Amniotic epithelial cell (primary cell): ENCODE measurements at regions not wholly inside any gene's neighbourhood (a gene's known extent, or its start where the extent isn't known, plus 50 kb on each side); places are given as distances from the start of the nearest gene placed in this dataset.
"Not testable (repeated sequence)": the region's sequence is repeated elsewhere in the genome, so short reads cannot be mapped to it uniquely, and the experiment has no call there.

ENCODE experiments used
- DNase-seq: peaks from one replicate; pipeline ENCODE4 v3.0.0-alpha.2; 2010; ENCODE audit warnings: low read depth

DNA sequence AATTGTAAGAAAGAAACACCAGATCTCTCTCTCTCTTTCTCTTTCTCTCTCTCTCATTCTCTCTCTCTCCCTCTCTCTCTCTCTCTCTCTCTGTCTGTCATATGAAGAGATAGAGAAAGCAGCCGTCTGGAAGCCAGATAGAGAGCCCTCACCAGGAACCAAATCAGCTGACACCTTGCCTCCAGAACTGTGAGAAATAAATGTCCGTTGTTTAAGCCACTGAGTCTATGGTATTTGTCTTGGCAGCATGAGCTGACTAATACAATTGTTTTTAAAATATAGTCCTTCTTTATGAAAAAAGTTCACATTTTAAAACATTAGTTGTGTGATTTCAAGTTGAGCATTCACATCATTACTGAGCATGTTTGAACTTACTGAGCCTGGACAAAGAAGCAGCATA, 275.6 kb downstream of the CETN3 start:
- no peak for DNase-seq

- no peak for DNase-seq
Measured at GRCh38 chr5:90131383-90132133, 278.0 kb downstream of the CETN3 start.

- DNase-seq: no peak
Measured at GRCh38 chr5:90128551-90128950, 281.0 kb downstream of the CETN3 start.

GRCh38 chr5:90119531-90119971, 290.0 kb downstream of the CETN3 start:
- DNase-seq: peak; percentile 10

GRCh38 chr5:90117005-90117404, 292.6 kb downstream of the CETN3 start:
- no peak for DNase-seq

DNA sequence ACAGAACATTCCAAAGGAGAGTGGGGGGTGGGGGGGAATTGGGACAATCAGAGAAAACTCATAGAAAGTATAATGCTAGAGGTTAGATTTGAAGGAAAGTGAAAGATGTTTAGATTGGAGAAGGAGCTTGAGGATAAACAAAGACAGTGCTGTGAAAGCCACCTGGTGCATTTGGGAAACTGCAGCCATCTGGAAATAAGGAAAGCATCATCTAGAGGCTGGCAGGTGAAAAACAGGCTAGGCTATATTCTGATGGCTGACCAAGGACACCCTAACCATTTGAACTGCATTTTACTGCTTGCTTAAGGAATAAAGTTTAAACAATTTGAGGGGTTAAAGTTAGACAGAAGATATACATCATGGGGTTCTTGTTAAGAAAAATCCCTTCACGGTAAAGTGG, 296.4 kb downstream of the CETN3 start:
- no peak for DNase-seq

- no peak for DNase-seq
Measured at GRCh38 chr5:90112033-90112692, 297.4 kb downstream of the CETN3 start.

DNA sequence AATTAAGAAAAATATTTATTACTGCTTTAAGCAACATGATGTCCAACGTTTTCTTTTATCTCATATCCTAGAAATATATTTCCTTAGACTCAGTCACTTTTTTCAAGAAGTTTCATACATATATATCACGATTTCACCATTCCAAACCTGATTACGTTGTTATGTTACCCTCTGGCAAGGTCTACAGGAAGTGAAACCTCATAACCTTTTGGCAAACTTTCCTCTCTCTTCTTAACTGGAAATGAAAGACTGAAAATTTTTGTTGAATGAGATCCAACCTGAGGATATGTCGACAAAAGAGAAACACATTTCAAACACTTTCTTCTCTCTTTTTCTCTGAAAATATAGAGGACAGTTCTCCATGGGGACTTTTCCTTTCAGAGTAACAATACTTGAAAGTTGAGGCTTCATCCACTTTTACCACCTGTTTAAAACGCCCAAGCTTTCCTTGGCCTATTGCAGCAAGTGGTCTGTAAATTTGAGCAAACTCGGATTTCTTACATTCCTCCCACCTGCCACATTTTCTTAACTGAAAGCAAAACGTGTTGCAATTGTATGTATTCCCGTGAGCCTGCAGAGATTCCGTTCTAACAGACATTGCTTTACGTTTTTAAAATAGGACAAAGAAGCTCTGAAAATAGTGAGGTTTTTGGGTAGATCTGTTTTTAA, 298.1 kb downstream of the CETN3 start:
- peak; percentile 30 for DNase-seq

DNA sequence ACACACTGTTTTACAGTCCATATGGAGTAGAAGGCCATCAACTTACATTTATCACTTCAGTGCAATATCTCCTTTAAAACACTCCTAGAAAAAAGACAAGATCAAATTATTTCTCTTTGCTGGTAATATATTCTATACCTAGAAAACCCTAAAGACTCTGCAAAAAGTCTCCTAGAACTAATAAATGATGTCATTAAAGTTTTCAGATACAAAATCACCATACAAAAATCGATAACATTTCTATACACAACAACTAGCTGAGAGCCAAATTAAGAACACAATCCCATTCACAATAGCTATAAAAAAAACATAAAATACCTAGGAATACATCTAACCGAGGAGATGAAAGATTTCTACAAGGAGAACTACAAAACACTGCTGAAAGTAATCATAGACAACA, 300.3 kb downstream of the CETN3 start:
- no peak for DNase-seq

DNA sequence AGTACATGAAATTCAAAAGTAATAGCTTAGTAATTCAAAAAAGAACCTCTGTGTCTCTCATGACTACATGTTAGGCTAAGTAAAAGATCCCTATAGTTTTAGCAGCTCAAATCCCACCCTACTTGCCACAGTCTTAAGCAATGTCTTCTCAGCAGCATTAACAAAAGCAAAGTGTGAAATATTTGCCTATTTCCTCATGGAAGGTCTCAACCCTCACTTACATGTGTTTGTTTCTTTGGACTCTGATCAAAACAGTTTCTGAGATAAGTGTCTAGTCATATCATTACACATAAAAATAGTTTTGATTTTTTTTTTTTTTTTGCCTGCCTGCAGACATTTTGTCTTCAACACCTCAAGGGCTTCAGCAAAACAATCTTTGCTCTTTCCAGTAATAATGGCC, 310.5 kb downstream of the CETN3 start:
- DNase-seq: peak; percentile 72

GRCh38 chr5:90097082-90097477, 312.5 kb downstream of the CETN3 start:
- DNase-seq: no peak

GRCh38 chr5:90096415-90097081, 313.0 kb downstream of the CETN3 start:
- DNase-seq: peak; percentile 91

DNA sequence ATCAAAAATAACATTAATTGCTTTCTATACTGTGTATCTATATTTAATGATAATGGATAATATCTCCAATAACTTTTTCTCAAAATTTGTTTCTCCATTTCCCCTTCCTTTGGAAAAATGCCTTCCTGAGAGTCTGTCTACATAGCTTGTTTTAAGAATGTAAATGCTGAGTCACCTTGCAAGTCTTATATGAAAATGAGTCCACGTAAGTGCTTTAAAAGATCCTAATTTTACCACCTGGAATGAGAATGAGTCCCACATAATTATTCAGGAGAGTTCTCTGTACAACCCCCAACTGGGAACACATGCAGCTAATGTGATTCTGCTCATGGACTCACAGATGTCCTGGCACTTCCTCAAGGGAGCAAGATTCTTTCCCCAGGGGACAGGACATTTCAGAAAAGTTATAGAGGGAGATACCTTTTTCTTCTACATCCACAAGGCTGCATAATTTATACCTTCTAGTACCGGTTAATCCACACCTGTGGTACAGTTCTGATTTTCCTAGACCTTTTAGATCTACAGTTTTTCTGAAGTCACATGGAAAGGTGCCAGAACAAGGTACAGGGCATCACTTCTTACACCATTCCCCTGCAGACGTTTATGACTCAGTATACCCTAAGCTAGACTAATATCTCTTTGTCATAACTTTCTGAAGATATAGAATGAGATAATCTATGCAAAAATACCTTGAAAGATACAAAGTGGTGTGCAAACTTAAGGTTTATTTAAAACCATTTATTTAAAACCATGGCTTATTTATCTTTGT, 314.1 kb downstream of the CETN3 start:
- DNase-seq: no peak

DNA sequence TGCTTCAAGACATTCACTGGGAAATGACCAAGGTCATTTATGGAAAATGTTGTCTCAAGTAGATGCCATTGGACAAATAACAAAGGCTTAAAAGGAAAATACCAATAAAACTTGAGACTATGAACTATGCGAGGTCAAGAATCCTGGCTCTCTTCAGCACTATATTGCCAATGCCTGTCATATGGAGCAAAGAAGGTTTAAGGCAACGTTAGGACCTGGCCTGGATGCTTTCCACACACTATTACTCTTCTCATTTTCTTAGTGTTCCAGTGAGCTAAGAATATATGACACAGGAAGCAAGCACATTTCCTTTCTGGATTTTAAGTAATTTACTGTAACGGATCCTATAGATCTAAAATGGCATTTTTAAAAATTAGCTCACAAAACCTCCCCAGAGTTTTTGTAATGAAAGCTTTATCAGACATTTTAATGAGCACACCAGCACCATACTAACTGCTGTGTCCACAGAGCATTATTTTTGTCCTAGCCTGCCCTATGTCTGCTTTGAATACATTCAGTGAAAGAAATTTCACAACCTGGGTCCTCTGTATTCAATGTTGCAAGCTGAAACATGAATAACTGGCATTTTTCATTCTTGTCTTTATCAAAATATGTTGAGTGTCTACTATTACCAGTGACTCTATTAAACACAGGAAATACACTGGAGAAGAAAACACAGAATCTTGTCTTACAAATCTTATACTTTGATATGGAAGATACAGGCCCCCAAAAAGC, 315.6 kb downstream of the CETN3 start:
- DNase-seq: peak; percentile 74

DNA sequence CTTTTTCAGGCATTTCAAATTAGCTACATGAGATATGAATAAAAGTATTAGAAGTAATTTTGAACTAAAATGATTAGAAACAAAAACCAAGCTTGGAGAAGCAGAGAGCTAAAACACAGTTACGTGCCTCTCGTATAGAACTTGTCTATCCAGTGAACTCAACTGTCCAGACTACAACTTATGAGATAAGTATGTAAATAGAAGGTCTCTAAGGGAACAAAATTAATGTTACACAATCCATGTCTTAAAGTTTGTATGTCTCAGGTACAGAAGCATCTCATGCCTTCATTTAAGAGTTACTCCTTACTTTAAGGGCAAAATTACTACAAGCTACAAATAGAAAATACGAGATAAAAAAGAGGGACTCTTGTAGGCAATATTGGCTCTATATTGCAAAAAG, 316.8 kb downstream of the CETN3 start:
- peak; percentile 12 for DNase-seq

DNA sequence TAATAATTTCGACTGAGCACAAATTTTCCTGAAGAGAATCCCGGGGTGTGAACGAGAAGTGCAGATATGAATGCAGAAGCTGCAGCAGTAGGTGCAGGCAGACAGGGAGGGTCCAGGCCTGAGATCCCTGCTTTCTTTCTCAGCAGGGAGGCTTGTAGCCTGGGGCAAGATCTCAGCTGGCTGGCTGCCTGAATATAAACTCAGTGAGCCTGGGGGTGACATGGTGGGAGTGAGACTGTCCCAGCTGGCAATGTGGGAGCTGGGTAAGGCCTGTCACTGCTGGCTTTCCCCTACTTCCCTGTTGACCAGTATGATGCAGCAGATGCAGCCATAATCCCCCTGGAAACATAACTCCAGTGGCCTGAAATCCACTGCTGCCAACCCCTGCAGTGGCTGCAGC, 325.2 kb downstream of the CETN3 start:
- no peak for DNase-seq

GRCh38 chr5:90073026-90073570, 336.5 kb downstream of the CETN3 start:
- not testable (repeated sequence) for DNase-seq

DNA sequence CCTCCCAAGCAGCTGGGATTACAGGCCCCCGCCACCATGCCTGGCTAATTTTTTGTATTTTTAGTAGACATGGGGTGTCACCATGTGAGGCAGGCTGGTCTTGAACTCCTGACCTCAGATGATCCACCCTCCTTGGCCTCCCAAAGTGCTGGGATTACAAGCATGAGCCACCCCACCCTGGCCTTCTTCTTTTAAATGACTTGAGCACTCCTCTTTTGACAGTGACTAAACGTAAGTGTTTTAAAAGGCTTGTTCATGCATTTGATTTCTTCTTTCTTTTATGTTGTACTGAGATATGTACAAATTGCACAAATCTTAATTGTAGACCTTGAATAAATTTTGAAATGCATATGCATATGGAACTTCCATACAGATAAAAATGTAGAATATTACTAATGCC, 337.9 kb downstream of the CETN3 start:
- DNase-seq: no peak

- no peak for DNase-seq
Measured at GRCh38 chr5:90071066-90071465, 338.5 kb downstream of the CETN3 start.

DNA sequence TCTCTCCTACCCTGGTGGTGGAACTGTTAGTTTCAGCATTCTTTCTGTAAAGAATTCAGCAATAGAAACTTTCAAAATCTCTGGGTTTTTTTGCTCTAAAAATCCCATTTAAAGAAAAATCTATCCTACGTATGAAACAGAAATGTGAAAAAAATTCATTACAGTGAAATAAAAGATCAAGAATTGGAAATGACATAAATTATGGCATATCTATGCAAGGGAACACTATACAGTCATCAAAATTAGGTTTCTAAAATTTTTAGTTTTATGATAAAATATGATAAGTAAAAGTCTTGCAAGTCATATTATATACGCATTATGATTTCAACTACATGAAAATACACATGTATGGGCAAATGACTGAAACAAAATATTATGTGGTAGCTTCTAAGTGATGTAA, 342.6 kb downstream of the CETN3 start:
- no peak for DNase-seq
